Glomerular endothelial cell (primary cell): ENCODE measurements at regions not wholly inside any gene's neighbourhood (a gene's known extent, or its start where the extent isn't known, plus 50 kb on each side); places are given as distances from the start of the nearest gene placed in this dataset.

ENCODE experiments used
- DNase-seq: peaks from one replicate; pipeline ENCODE4 v3.0.0-alpha.2; 2011; ENCODE audit warnings: low read depth, low spot score; ENCODE audit errors: extremely low read depth

DNA sequence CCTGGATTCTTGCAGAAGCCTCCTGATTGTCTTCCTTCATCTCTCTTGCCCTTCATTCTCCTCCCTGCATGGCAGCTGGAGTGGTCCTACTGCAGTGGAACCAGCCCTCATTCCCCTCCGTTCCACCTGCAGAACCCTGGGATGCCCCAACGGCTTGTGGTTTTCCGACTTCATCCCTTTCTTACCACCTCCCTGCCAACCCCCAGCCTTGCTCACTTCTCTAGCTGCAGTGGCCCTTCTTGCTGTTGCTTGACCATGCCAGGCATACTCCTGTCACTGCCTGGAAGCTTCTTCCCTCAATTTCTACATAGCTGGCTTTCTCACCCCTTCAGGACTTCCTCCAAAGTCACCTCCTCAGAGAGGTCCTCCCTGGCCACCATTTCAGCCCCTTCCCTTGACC is 123.3 kb downstream of the BEGAIN start:
- DNase-seq = no peak

DNA sequence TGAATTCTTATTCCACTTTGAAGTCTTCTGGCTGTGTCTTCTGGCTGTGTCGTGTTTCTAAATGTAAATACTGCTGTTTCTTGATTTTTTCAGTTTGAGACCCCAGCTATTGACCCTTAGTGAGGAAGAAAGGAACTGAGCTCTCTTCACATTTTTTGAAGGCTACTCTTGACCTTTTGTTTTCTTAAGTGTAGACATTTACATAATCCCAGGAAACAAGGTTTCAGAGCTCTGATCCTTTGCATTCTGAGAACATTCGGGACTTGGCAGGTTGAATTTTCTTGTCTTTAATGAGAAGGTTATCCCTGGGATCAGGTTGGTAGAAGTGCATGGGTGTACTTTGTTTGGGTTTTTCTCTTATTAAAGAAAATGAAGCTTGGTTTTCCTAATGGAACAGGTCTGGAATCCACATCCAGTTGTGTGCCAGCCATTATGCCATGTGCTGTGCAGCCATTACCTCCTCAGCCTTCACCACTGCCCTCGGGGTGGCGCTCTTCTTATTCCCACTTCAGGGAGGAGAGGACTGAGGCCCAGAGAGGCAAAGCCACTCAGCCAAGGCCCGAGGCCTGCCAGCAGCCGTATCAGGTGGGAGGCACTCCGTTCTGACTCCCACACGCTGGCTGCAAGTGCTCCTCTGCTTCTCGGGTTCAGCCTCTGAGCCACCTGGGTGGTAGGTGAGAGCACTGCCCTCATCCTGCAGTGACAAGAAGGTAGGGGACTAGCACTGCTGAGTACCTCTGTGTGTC is 120.9 kb downstream of the BEGAIN start:
- DNase-seq = no peak

DNA sequence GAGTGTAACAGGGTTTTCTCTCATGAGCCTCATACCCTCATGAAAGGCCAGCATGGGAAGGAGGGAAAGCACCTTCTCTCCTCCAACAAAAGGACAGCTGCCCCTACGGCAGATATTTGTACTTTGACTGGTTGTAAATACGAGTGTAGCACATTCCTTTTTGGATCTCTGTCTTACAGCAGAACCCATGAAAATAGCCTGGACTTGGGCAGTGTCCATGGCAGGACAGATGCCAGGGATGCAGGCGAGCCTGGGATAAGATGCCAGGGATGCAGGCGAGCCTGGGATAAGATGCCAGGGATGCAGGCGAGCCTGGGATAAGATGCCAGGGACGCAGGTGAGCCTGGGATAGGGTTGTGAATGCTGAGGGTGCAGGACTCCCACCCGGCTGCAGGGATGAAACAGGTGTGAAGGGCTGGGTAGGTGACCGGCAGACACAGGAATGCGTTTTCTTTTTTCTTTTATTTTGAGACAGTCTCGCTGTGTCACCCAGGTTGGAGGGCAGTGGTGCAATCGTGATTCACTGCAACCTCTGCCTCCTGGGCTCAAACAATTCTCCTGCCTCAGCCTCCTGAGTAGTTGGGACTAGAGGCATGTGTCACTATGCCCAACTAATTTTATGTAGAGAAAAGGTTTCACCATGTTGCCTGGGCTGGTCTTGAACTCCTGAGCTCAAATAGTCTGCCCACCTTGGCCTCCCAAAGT is 120.0 kb downstream of the BEGAIN start:
- DNase-seq = no peak

DNA sequence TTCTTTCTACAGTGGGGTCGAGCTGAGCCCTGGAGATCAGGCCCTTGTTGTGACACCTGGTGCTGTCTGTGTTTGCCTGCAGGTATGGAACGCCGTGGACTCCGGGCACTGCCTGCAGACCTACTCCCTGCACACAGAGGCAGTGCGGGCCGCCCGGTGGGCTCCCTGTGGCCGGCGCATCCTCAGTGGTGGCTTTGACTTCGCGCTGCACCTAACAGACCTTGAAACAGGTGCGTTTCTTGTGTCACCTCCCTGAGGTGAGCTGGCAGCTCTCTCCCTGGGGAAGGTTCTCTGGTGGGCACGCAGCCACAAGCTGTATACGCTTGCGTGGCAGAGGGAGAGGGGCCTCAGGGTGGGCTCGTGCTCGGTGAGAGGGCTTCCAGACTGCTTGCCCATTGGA is 119.3 kb downstream of the BEGAIN start:
- DNase-seq = no peak

DNA sequence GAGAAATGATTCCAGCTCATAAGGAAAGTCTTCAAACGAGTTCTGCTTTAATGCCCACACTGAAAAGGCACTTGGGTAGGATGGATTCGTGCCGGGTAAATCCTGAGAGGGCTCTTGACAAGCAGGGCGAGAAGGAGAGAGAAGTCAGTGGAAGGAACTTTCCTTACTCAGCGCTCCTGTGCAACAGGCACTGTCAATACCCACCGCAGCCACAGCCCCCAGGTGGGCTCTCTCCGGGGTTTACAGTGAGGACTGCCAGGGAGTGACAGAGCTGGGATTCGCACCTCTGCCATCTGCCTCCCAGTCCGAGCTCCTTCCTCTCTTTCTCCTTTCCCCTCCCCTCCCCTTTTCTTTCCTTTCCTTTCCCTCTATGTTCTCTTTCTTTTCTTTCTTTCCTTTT is 118.7 kb downstream of the BEGAIN start:
- no peak for DNase-seq

DNA sequence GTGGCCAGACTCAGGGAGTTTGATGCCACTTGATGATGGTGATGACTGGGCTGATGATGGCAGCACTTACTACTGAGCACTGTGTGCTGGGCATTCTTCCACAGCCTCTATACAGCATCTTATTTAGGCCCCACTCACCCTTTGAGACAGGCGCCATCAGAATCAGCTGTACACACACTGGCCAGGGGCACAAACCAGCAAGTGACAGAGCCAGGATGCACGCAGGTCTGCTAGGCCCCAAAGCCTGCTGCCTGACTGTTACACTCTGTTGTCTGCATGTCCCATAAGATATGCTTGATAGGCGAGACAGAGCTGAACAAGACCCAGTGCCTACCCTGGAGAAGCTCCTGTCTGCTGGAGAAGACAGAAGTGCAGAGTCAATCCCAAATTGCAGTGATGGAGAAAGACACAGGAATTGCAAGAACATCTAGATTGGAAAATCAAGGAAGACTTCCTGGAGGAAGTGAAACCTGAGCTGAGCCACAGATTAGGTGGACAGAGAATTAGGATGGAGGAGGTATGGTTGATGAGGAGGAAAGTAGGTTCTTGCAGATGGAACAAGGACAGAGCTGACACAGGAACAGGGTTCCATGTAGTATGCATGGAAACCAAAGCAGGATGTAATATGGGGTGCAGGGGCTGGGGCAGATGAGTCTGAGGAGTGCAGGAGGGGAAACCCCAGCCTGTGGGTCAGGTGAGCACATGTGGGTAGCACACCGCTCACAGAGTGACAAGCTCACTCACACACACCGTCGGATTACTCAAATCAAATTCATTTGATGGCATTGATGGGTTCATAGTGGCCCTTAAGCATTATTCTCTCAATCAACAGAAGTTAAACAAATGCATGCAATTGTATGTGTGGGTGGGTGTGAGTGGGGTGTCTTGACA is 117.3 kb downstream of the BEGAIN start:
- no peak for DNase-seq

DNA sequence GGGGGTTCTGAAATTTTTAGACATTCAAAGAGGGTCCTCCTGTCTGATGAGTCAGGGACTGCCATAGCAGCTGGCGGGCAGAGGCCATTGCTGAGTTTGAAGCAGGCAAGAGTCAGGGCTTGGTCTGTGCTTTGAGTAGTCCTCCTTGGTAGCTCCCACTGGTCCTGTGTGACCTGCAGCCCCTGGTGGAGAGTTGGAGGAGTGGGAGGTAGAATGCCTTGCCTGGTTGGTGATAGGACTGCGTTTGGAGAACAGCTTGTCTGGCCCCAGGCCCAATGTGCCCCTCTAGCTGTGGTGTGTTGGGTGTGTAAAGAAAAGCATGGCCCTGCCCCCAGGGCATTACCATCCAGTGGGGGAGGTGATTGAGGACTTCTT is 116.7 kb downstream of the BEGAIN start:
- no peak for DNase-seq

DNA sequence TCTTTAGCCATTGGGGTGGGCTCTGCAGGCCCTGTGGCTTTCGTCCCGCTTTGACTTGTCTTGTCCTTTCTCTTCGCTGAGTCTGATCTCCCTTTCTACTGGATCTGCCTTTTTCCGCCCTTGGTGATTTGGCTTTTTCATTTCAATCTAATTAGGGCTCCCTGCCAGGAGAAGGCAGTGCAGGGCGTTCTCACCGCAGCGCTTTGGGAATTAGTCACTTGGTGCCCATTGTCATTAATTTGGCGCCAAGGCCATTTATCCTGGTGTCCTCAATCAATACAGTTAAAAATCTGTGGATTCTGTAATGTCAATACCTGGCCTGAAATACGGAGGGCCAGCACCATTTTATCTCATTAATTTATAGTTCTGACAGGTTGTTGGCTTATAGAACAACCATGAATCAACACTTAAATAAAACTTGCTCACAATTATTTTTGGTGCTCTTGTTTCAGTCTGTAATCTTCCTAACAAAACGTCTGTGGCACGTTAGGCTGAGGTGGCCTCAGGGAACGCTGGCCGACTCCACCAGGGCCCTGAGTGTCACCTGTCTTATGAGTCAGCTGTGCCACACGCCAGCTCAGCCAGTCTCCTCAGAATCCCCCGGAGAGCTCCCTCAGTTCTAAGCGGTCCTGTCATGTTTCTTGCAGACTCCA is 115.7 kb downstream of the BEGAIN start:
- no peak for DNase-seq

DNA sequence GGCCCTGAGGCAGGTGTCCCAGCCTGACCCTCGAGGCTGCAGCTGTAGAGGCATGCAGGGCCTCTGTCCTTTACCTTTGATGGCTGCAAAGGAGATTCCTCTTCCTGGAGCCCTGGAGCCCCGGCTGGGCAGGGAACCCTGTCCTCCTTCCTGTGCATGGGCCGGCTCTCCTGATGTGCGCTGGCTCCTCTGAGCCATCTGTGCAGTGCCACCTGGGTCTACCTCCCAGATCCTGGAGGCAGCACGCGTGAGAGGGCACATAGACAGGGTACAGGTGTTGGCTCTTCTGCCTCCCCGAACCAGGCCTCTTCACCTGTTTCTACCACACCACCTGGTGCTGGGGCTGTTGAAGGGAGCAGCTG is 115.1 kb downstream of the BEGAIN start:
- DNase-seq = no peak

DNA sequence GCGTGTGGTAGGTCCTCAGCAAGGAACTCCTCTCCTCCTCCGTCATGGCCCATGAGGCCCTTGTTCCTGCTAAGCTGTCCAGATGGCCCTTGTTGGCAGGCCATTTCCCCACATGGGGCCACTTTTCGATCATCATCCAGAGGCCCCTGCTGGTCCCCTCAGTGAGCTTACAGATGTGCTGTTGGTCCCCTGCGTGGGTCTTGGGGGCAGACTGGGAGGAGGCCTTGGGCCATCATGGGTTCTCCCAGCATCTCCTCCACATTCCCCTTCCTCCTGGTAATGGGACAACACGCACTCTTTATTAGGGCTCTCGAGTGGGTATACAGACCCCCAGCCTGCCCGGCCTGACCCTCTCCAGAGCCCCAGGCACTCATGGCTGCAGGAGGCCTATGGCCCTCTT is 114.7 kb downstream of the BEGAIN start:
- DNase-seq = no peak

DNA sequence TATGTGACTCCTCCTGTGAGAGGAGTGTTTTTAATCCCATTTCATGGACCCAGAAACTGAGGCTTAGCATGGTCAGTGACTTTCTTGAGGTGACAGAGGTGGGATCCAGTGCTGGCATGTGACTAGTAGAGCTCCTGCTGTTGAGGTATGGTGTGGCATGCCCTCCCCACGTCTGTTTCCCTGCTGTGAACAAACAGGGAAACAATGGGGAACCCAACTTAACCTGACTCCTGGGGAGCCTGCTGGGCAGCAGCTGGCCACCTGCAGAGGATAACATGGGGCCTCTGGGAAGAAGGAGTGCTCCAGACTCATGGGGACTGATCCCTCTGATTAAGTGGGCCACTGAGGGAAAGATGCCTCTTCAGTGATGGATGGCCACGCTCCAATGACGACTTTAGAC is 114.0 kb downstream of the BEGAIN start:
- DNase-seq = no peak

DNA sequence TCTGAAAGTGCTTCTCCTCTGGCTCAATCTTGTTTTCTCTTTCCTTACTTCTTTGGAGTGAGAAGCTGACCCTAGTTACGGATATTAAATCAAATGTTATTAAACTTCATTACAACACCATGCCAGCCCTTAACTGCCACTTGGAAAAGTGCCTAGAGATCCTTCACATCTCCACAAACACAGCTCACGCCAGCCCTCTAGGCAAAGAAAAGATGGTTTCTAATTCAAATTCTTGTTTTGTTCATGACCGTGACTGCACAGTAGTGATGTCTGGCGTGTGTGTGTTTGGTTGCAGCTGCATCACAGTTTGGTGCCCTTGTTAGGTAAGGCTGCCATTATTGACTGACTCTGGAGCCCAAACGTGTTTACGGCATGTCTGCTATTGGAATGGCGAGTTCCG is 113.0 kb downstream of the BEGAIN start:
- no peak for DNase-seq

DNA sequence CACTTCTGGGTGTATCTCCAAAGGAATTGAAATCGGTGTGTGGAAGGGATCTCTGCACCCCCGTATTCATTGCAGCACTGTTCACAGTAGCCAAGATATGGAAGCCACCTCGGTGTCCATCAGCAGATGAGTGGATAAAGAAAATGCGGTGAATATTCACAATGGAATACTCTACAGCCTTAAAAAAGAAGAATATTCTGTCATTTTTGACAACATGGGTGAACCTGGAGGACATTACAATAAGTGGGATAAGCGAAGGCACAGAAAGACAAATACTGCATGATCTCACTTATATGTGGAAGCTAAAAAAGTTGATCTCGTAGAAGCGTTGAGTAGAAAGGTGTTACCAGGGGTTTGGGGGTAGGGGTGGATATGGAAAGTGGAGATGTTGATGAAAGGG is 111.9 kb downstream of the BEGAIN start:
- DNase-seq = no peak

DNA sequence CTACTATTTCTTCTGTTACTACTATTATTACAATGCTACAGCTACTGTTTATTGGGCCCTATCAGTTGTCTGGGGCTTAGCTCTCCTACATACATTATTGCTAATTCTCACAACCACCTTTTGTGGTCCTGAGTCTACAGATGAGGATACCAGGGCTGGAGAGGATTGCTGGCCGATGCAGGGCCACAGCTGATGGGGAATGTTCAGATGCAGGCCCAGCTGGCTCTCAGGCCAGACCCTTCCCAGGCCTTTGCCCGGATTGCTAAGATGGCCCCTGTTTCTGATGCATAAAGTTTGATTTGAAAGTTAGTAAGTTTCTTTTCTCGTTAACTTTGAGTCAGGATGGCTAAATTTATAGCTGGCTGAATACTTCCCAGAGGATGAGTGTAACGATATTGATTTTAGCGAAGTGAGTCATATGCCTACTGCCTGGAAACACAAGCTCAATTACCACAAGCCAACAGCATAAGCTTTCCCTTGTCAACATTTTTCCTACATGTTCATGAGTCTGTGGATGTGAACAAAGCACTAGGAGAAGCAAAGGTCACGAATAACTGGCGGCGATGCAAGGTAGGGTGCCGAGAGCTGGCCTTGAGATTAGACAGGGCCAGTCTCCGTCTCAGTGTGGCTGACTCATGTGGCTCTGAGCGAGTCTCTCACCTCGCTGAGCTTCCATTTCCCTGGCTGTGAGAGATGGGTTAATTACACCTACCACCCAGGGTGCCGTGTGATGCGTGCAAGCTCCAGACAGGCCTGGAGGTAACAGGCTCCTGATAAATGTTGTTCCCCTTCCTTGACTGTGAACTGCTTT is 111.0 kb downstream of the BEGAIN start:
- DNase-seq = no peak

DNA sequence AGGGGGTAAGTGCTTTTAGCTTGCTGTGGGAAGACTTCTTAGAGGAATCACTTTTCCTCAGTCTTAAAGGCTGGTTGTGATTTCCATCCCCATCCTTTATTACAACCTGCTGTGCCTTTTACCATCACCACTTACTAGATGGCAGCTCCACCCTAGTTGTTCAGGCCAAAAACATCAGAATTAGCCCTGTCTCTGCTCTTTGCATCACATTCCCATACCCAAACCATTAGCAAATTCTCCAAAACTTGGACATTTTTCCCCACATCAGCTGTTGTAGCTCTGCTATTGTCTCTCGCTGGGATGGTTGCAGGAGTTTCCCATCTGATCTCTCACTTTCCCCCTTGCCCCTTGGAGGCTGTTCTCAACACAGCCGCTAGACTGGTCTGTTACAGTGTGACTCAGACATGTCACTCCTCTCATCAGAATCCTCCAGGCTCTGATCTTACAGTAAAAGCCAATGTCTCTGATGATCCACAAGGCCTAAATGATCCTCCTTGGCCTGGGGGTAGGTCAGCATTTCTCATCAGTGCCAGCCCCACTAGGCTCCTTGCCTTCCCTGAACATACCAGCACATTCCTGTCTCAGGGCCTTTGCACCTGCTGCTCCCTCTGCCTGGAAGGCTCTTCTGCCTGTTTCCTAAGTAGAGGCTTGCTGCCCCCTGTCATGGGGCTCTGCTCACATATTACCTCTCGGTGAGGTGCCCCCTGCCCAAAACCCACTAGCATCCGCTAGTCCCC is 102.5 kb downstream of the BEGAIN start:
- DNase-seq = no peak

DNA sequence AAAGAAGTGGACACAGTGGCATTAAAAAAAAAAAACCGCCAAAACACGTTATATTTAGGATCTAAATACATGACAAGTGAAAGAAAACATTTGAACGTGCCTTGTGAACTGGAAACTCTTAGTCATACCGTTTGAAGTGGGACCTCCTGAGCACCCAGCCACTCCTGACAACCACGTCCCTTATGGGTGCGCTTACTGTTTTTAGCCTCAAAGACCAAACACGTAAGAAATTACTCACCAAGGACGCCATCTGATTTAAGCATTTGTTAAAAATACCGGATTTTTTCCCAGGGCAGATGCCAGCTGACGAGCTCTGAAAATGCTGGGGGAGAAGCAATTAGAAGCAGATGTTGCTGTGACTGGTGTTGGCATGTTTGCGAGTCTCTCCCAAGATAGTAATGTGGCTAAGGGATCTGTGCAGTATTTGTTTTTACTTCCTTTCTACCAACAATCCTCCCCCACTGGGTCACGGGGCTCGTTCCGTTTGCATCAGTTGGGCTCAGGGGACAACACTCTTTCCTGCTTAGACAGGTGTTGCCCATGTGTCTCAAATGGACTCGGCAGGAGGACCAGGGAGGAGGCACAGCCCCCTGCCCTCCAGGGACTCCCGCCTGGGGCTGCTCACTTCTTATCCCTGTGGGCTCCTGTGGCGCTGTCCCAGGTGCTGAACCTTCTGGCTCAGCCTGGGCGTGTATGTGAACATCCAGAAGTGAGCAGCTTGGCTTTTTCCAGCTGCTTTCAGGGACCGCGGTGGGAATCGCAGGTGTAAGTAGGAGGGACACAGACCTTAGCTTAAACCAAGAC is 101.0 kb downstream of the BEGAIN start:
- DNase-seq = peak; percentile 10
